ENCODE measurements at regions not wholly inside any gene's neighbourhood (a gene's known extent, or its start where the extent isn't known, plus 50 kb on each side); places are given as distances from the start of the nearest gene placed in this dataset.

DNA sequence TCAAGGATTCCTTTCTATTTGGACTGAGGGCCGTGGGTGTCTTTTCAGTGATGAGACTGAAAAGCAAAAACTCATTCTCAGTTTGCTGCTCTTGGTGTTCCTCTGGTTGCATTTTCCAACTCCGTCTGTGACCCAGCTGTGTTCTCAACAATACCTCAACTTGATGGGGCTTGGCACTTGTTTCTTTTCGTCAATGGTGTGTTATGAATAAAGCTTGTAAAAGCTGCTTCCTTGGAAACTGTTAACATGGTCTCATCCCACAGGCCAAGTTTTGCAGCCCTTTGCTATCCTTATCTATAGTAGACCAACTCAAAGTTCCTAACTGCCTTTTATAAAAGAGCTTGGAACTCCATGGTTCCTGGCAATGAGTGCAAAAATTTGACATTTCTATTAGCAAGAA is 142.5 kb upstream of the UBE2E1 start:
- no peak for DNase-seq (ENCODE audit: low read depth)
- H3K4me3 ChIP-seq (ENCODE audit: control insufficient read depth, low read depth, low read length) = no peak overlapping the region
- TF ChIP-seq, protein P1, sequence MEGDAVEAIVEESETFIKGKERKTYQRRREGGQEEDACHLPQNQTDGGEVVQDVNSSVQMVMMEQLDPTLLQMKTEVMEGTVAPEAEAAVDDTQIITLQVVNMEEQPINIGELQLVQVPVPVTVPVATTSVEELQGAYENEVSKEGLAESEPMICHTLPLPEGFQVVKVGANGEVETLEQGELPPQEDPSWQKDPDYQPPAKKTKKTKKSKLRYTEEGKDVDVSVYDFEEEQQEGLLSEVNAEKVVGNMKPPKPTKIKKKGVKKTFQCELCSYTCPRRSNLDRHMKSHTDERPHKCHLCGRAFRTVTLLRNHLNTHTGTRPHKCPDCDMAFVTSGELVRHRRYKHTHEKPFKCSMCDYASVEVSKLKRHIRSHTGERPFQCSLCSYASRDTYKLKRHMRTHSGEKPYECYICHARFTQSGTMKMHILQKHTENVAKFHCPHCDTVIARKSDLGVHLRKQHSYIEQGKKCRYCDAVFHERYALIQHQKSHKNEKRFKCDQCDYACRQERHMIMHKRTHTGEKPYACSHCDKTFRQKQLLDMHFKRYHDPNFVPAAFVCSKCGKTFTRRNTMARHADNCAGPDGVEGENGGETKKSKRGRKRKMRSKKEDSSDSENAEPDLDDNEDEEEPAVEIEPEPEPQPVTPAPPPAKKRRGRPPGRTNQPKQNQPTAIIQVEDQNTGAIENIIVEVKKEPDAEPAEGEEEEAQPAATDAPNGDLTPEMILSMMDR (IDR thresholded peaks at IDR 0.05; ENCODE audit: control insufficient read depth, insufficient read depth, low read depth, low read length, missing control alignments) = no peak

DNA sequence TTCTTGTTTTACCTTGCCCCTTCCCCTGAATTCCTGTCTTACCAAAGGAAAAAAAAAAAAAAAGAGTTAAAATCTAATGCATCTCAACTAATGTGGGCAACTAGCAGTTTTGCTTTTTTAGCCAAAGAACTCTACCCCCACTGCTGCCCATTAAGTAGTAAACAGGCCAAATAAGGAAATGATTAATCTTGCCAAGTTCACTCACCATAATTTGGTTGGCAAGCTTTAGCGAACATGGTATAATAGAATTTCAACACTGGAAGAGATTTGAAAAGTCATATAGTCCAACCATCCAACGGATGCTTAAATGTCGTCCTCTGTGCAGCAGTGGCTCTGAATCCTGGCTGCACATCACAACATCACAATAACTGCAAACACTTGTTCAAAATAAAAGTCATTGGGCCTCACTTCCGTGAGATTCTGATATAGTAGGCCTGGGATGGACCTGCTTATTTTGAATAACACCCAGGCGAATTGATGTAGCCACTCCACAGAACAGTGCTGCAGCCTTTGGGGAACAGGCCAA is 142.0 kb upstream of the UBE2E1 start:
- no peak overlapping the region for H3K4me3 ChIP-seq (ENCODE audit: control insufficient read depth, low read depth, low read length)
- TF ChIP-seq, protein P1 (IDR thresholded peaks at IDR 0.05; ENCODE audit: control insufficient read depth, insufficient read depth, low read depth, low read length, missing control alignments) = no peak
- DNase-seq (ENCODE audit: low read depth) = no peak

DNA sequence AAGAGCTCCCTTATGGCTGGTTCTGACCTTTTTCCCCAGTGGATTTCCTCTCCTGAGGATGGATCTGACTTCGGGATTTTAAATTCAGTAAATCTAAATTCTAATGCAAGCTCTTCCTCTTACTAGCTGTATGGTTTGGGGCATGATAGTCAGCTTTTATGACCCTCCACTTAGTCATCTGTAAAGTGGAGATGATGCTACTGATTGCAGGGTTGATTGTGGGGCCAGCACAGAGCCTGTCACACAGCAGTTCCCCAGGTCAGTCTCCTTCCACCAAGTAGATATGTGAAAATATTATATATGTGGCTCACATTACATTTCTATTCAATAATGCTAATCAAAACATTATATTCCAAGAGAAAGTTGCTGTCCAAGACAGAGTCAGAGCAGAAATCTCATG is 141.3 kb upstream of the UBE2E1 start:
- TF ChIP-seq, protein P1 (IDR thresholded peaks at IDR 0.05; ENCODE audit: control insufficient read depth, insufficient read depth, low read depth, low read length, missing control alignments) = no peak
- H3K4me3 ChIP-seq (ENCODE audit: control insufficient read depth, low read depth, low read length) = no peak overlapping the region
- DNase-seq (ENCODE audit: low read depth) = no peak

DNA sequence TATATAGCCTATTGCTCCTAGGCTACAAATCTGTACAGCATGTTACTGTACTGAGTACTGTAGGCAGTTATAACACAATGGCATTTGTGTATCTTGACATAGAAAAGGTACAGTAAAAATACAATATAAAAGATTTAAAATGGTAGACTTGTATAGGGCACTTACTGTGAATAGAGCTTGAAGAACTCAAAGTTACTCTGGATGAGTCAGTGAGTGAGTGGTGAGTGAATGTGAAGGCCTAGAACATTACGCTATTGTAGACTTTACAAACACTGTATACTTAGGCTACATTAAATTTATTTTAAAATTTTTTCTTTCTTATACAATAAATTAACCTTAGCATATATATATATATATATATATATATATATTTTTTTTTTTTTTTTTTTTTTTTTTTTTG is 140.0 kb upstream of the UBE2E1 start:
- TF ChIP-seq, protein P1 (IDR thresholded peaks at IDR 0.05; ENCODE audit: control insufficient read depth, insufficient read depth, low read depth, low read length, missing control alignments) = no peak
- DNase-seq (ENCODE audit: low read depth) = no peak

DNA sequence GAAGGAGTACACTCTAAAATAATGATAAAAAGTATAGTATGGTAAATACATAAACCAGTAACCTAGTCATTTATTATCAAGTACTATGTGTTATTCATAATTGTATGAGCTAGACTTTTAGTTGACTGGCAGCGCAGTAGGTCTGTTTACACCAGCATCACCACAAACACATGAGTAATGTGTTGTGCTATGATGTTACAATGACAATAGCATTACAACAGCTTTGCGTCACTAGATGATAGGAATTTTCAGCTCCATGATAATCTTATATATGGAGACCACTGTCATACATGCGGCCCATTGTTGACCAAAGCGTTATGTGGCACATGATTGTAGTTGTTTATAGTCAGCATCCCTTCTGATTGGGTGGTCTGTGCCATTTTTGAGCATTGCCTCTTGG is 138.9 kb upstream of the UBE2E1 start:
- H3K4me3 ChIP-seq (ENCODE audit: control insufficient read depth, low read depth, low read length) = no peak overlapping the region
- no peak for DNase-seq (ENCODE audit: low read depth)
- TF ChIP-seq, protein P1 (IDR thresholded peaks at IDR 0.05; ENCODE audit: control insufficient read depth, insufficient read depth, low read depth, low read length, missing control alignments) = no peak

More for the DNA sequence above, 140.0 kb upstream of the UBE2E1 start:
- no peak overlapping the region for H3K4me3 ChIP-seq (ENCODE audit: control insufficient read depth, low read depth, low read length)

DNA sequence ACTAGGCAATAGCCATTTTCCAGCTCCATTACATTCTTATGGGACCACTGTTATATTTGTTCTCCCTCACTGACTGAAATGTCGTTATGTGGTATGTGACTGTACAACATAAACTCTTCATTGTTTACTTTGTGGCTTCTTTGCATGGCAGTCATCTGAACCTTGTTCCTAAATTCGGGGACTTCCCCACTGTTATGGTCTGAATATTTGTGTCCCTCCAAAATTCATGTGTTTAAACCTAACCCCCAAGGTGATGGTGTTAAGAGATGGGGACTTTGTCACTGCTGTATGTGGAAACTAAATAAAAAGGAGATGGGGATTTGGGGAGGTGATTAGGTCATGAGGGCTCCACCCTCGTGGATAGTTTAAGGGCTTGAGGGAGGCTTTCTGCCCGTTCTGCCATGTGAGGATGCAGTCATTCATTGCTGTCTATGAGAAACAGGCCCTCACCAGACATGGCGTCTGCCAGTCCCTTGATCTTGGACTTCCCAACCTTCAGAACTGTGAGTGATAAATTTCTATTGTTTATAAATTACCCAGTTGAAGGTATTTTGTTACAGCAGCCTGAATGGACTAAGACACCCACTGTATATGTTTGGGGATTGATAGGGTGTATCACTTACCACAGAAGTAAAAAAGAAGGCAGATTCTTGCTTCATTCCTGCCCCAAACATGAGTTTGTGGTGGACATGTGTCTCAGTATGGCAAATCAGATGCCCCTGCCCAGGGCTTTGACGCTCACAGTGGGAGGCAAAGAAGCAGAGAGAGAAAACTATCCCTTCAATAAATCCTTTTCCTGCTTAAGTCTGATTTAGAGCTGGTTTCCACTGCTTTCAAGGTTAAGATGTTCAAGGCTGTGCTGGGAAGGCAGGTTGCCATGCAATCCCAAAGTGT is 138.0 kb upstream of the UBE2E1 start:
- H3K4me3 ChIP-seq (ENCODE audit: control insufficient read depth, low read depth, low read length) = no peak overlapping the region
- no peak for DNase-seq (ENCODE audit: low read depth)
- TF ChIP-seq, protein P1 (IDR thresholded peaks at IDR 0.05; ENCODE audit: control insufficient read depth, insufficient read depth, low read depth, low read length, missing control alignments) = no peak
